ENCODE measurements at regions not wholly inside any gene's neighbourhood (a gene's known extent, or its start where the extent isn't known, plus 50 kb on each side); places are given as distances from the start of the nearest gene placed in this dataset.

GRCh38 chr2:58516695-58517094 lies 275.6 kb upstream of the FANCL start:
- Mint-ChIP-seq H3K27ac (no peak overlapping the region), H3K4me3 (no peak overlapping the region), H3K27me3 (ENCODE audit: low read depth) (no peaks in the 10 kb centered on the region), H3K36me3 (ENCODE audit: insufficient read depth in 2 of 2) (no peaks in the 10 kb centered on the region), H3K9me3 (no peaks in the 10 kb centered on the region), H3K4me1 (ENCODE audit: low read depth) (no peaks in the 10 kb centered on the region)
- DNase-seq: no peak
- ATAC-seq (replicated peaks in 1 of 2): peak in 1 of 2 donors; percentile 29

- H3K4me3 Mint-ChIP-seq: no peak overlapping the region
These were observed 274.9 kb upstream of the FANCL start for GRCh38 chr2:58515827-58516573.

GRCh38 chr2:58514252-58514651 lies 273.1 kb upstream of the FANCL start:
- H3K4me1 Mint-ChIP-seq (ENCODE audit: low read depth): no peaks in the 10 kb centered on the region
- ATAC-seq (replicated peaks in 1 of 2) (no peak), DNase-seq (no peak)
- no peak overlapping the region for H3K27ac Mint-ChIP-seq
- no peaks in the 10 kb centered on the region for H3K27me3 Mint-ChIP-seq (ENCODE audit: low read depth)
- no peak overlapping the region for H3K4me3 Mint-ChIP-seq
- no peaks in the 10 kb centered on the region for H3K36me3 Mint-ChIP-seq (ENCODE audit: insufficient read depth in 2 of 2)
- no peaks in the 10 kb centered on the region for H3K9me3 Mint-ChIP-seq

More at GRCh38 chr2:58515827-58516573, 274.9 kb upstream of the FANCL start:
- Mint-ChIP-seq H3K9me3 (no peaks in the 10 kb centered on the region), H3K36me3 (ENCODE audit: insufficient read depth in 2 of 2) (no peaks in the 10 kb centered on the region), H3K27ac (no peak overlapping the region), H3K4me1 (ENCODE audit: low read depth) (no peaks in the 10 kb centered on the region), H3K27me3 (ENCODE audit: low read depth) (no peaks in the 10 kb centered on the region)
- peak; percentile 88 to 89 for ATAC-seq (replicated peaks in 1 of 2)
- DNase-seq: peak; percentile 21 to 23

- no peaks in the 10 kb centered on the region for H3K27me3 Mint-ChIP-seq (ENCODE audit: low read depth)
- DNase-seq (no peak), ATAC-seq (replicated peaks in 1 of 2) (no peak)
- no peaks in the 10 kb centered on the region for H3K9me3 Mint-ChIP-seq
- H3K36me3 Mint-ChIP-seq (ENCODE audit: insufficient read depth in 2 of 2): no peaks in the 10 kb centered on the region
- H3K4me3 Mint-ChIP-seq: no peak overlapping the region
- H3K27ac Mint-ChIP-seq: no peak overlapping the region
- no peaks in the 10 kb centered on the region for H3K4me1 Mint-ChIP-seq (ENCODE audit: low read depth)
These were observed 271.8 kb upstream of the FANCL start for GRCh38 chr2:58512878-58513277.

GRCh38 chr2:58508006-58508405 lies 266.9 kb upstream of the FANCL start:
- H3K4me3 Mint-ChIP-seq: no peak overlapping the region
- H3K27me3 Mint-ChIP-seq (ENCODE audit: low read depth): no peaks in the 10 kb centered on the region
- ATAC-seq (replicated peaks in 1 of 2): no peak
- no peaks in the 10 kb centered on the region for H3K9me3 Mint-ChIP-seq
- no peaks in the 10 kb centered on the region for H3K36me3 Mint-ChIP-seq (ENCODE audit: insufficient read depth in 2 of 2)
- DNase-seq: no peak
- H3K4me1 Mint-ChIP-seq (ENCODE audit: low read depth): no peaks in the 10 kb centered on the region
- H3K27ac Mint-ChIP-seq: no peak overlapping the region

GRCh38 chr2:58503918-58504317 lies 262.8 kb upstream of the FANCL start:
- H3K4me1 Mint-ChIP-seq (ENCODE audit: low read depth): no peaks in the 10 kb centered on the region
- H3K9me3 Mint-ChIP-seq: no peaks in the 10 kb centered on the region
- H3K36me3 Mint-ChIP-seq (ENCODE audit: insufficient read depth in 2 of 2): no peaks in the 10 kb centered on the region
- no peaks in the 10 kb centered on the region for H3K27me3 Mint-ChIP-seq (ENCODE audit: low read depth)
- no peak overlapping the region for H3K27ac Mint-ChIP-seq
- H3K4me3 Mint-ChIP-seq: no peak overlapping the region
- DNase-seq (no peak), ATAC-seq (replicated peaks in 1 of 2) (no peak)

- Mint-ChIP-seq H3K4me1 (ENCODE audit: low read depth) (no peaks in the 10 kb centered on the region), H3K27ac (no peak overlapping the region), H3K9me3 (no peaks in the 10 kb centered on the region), H3K27me3 (ENCODE audit: low read depth) (no peaks in the 10 kb centered on the region), H3K36me3 (ENCODE audit: insufficient read depth in 2 of 2) (no peaks in the 10 kb centered on the region), H3K4me3 (no peak overlapping the region)
- no peak for ATAC-seq (replicated peaks in 1 of 2)
- DNase-seq: no peak
These were observed 261.8 kb upstream of the FANCL start for GRCh38 chr2:58502931-58503330.

GRCh38 chr2:58501371-58502160 lies 260.4 kb upstream of the FANCL start:
- Mint-ChIP-seq H3K4me3 (no peak overlapping the region), H3K27me3 (ENCODE audit: low read depth) (no peaks in the 10 kb centered on the region), H3K4me1 (ENCODE audit: low read depth) (no peaks in the 10 kb centered on the region), H3K27ac (no peak overlapping the region), H3K36me3 (ENCODE audit: insufficient read depth in 2 of 2) (no peaks in the 10 kb centered on the region), H3K9me3 (no peaks in the 10 kb centered on the region)
- ATAC-seq (replicated peaks in 1 of 2) (no peak), DNase-seq (no peak)

GRCh38 chr2:58497168-58497567 lies 256.0 kb upstream of the FANCL start:
- Mint-ChIP-seq H3K4me1 (ENCODE audit: low read depth) (no peaks in the 10 kb centered on the region), H3K36me3 (ENCODE audit: insufficient read depth in 2 of 2) (no peaks in the 10 kb centered on the region), H3K4me3 (no peak overlapping the region), H3K27ac (no peak overlapping the region), H3K27me3 (ENCODE audit: low read depth) (no peaks in the 10 kb centered on the region), H3K9me3 (no peaks in the 10 kb centered on the region)
- DNase-seq: no peak
- ATAC-seq (replicated peaks in 1 of 2): no peak

GRCh38 chr2:58495806-58496205 lies 254.7 kb upstream of the FANCL start:
- no peaks in the 10 kb centered on the region for H3K36me3 Mint-ChIP-seq (ENCODE audit: insufficient read depth in 2 of 2)
- no peaks in the 10 kb centered on the region for H3K27me3 Mint-ChIP-seq (ENCODE audit: low read depth)
- no peak for ATAC-seq (replicated peaks in 1 of 2)
- H3K4me3 Mint-ChIP-seq: no peak overlapping the region
- H3K27ac Mint-ChIP-seq: no peak overlapping the region
- H3K9me3 Mint-ChIP-seq: no peaks in the 10 kb centered on the region
- DNase-seq: no peak
- H3K4me1 Mint-ChIP-seq (ENCODE audit: low read depth): no peaks in the 10 kb centered on the region

- DNase-seq (no peak), ATAC-seq (replicated peaks in 1 of 2) (no peak)
- Mint-ChIP-seq H3K27me3 (ENCODE audit: low read depth) (no peaks in the 10 kb centered on the region), H3K4me3 (no peak overlapping the region), H3K9me3 (no peaks in the 10 kb centered on the region), H3K27ac (no peak overlapping the region), H3K36me3 (ENCODE audit: insufficient read depth in 2 of 2) (no peaks in the 10 kb centered on the region), H3K4me1 (ENCODE audit: low read depth) (no peaks in the 10 kb centered on the region)
These were observed 253.0 kb upstream of the FANCL start for GRCh38 chr2:58494071-58494501.

- H3K4me3 Mint-ChIP-seq: no peak overlapping the region
These were observed 243.5 kb upstream of the FANCL start for GRCh38 chr2:58484629-58485028.

GRCh38 chr2:58484221-58484620 lies 243.1 kb upstream of the FANCL start:
- Mint-ChIP-seq H3K27me3 (ENCODE audit: low read depth) (no peaks in the 10 kb centered on the region), H3K36me3 (ENCODE audit: insufficient read depth in 2 of 2) (no peaks in the 10 kb centered on the region), H3K27ac (no peak overlapping the region), H3K4me1 (ENCODE audit: low read depth) (no peaks in the 10 kb centered on the region), H3K9me3 (peaks cover 10% of the 10 kb centered on the region in 2 donors), H3K4me3 (no peak overlapping the region)
- DNase-seq (no peak), ATAC-seq (replicated peaks in 1 of 2) (no peak)

More at GRCh38 chr2:58484629-58485028, 243.5 kb upstream of the FANCL start:
- DNase-seq (no peak), ATAC-seq (replicated peaks in 1 of 2) (no peak)
- no peak overlapping the region for H3K27ac Mint-ChIP-seq
- H3K36me3 Mint-ChIP-seq (ENCODE audit: insufficient read depth in 2 of 2): no peaks in the 10 kb centered on the region
- no peaks in the 10 kb centered on the region for H3K4me1 Mint-ChIP-seq (ENCODE audit: low read depth)
- no peaks in the 10 kb centered on the region for H3K27me3 Mint-ChIP-seq (ENCODE audit: low read depth)
- peaks cover 10% of the 10 kb centered on the region in 2 donors for H3K9me3 Mint-ChIP-seq

Measured in activated T-cell treated with anti-CD3 and anti-CD28 coated beads, Interleukin-2, amount 50 U/mL, for 72 hours (primary cell).